Central memory CD8-positive, alpha-beta T cell (primary cell): ENCODE measurements at regions not wholly inside any gene's neighbourhood (a gene's known extent, or its start where the extent isn't known, plus 50 kb on each side); places are given as distances from the start of the nearest gene placed in this dataset.
"Not testable (repeated sequence)": the region's sequence is repeated elsewhere in the genome, so short reads cannot be mapped to it uniquely, and the experiment has no call there.

Experiments used
- ATAC-seq: fragments of 150-1000 bp; cut with Tn5 transposase; replicated peaks from 2 replicates; pipeline ENCODE4 v1.10.0; 2022; ENCODE audit warnings: mild to moderate bottlenecking, moderate FRiP score, moderate number of reproducible peaks; ENCODE audit not compliant: poor library complexity, severe bottlenecking; ENCODE audit errors: extremely low read depth
- DNase-seq, 2 donors: peaks; one replicate each; pipeline ENCODE4 v3.0.0; 2021; ENCODE audit warnings: low spot score in 2 of 2
- H3K27ac Mint-ChIP-seq: one replicate; pipeline ENCODE4 v1.8.0; 2022; ENCODE audit warnings: low read depth, mild to moderate bottlenecking, moderate library complexity, mixed read lengths
- H3K27me3 Mint-ChIP-seq: one replicate; pipeline ENCODE4 v1.8.0; 2022; ENCODE audit warnings: mixed read lengths
- H3K36me3 Mint-ChIP-seq: one replicate; pipeline ENCODE4 v1.8.0; 2022; ENCODE audit warnings: mild to moderate bottlenecking, moderate library complexity, mixed read lengths; ENCODE audit not compliant: insufficient read depth
- H3K4me1 Mint-ChIP-seq: one replicate; pipeline ENCODE4 v1.8.0; 2022; ENCODE audit warnings: mixed read lengths
- H3K4me3 Mint-ChIP-seq: one replicate; pipeline ENCODE4 v1.8.0; 2022; ENCODE audit warnings: mild to moderate bottlenecking, moderate library complexity, mixed read lengths
- H3K9me3 Mint-ChIP-seq: one replicate; pipeline ENCODE4 v1.8.0; 2022; ENCODE audit warnings: mixed read lengths

GRCh38 chr5:23740029-23740428 lies 232.6 kb downstream of the PRDM9 start:
- ATAC-seq: no peak
- H3K27me3 Mint-ChIP-seq: no peaks in the 10 kb centered on the region
- no peak overlapping the region for H3K27ac Mint-ChIP-seq
- no peak for DNase-seq
- H3K4me1 Mint-ChIP-seq: no peaks in the 10 kb centered on the region
- no peak overlapping the region for H3K4me3 Mint-ChIP-seq
- H3K36me3 Mint-ChIP-seq: no peaks in the 10 kb centered on the region
- peaks cover 5% of the 10 kb centered on the region for H3K9me3 Mint-ChIP-seq

DNA sequence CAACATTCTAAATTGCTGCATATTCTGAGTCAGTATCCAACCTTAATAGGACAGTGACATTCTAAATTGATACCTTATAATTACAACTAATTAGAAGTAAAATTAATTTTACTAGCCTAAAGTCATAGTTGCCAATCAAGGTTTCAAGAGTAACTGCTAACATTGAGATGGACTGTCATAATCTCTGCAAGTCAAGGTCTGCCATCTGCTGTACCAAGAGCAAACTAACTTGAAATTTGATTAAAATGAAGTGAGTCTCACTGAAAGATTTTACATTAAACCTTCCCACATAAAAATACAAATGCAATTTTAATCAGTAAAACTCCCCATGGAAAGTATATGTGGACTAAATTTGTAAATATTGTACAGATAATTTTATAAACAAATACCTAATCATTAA lies 235.3 kb downstream of the PRDM9 start:
- H3K4me1 Mint-ChIP-seq: no peaks in the 10 kb centered on the region
- H3K4me3 Mint-ChIP-seq: no peak overlapping the region
- H3K27me3 Mint-ChIP-seq: no peaks in the 10 kb centered on the region
- no peak overlapping the region for H3K27ac Mint-ChIP-seq
- H3K9me3 Mint-ChIP-seq: no peaks in the 10 kb centered on the region
- ATAC-seq (no peak), DNase-seq (no peak)
- H3K36me3 Mint-ChIP-seq: no peaks in the 10 kb centered on the region

GRCh38 chr5:23755906-23756305 lies 248.5 kb downstream of the PRDM9 start:
- ATAC-seq (no peak), DNase-seq (no peak)
- no peaks in the 10 kb centered on the region for H3K36me3 Mint-ChIP-seq
- no peaks in the 10 kb centered on the region for H3K4me1 Mint-ChIP-seq
- no peaks in the 10 kb centered on the region for H3K9me3 Mint-ChIP-seq
- no peaks in the 10 kb centered on the region for H3K27me3 Mint-ChIP-seq
- H3K4me3 Mint-ChIP-seq: no peak overlapping the region
- no peak overlapping the region for H3K27ac Mint-ChIP-seq

DNA sequence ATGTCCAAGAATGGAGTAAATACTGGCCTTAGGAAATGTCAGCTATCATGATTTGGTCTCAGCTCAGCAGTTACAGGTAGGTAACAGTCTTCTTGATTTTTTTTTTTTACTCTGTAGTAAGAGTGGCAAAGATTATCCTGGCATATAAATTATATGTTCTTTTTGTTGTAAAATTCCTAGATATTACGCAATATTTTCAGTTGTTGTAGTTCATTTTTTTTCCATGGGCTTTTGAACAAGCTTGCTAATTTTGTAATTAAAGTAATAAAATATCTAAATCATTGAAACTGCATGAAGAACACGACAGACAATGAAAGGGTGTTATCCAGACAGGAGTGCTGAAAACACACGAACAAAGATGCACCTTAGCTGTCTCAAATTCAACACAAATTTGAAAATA lies 249.4 kb downstream of the PRDM9 start:
- DNase-seq (no peak), ATAC-seq (no peak)
- H3K4me1 Mint-ChIP-seq: no peaks in the 10 kb centered on the region
- no peaks in the 10 kb centered on the region for H3K27me3 Mint-ChIP-seq
- no peak overlapping the region for H3K4me3 Mint-ChIP-seq
- no peaks in the 10 kb centered on the region for H3K9me3 Mint-ChIP-seq
- no peaks in the 10 kb centered on the region for H3K36me3 Mint-ChIP-seq
- H3K27ac Mint-ChIP-seq: no peak overlapping the region

GRCh38 chr5:23763170-23763569 lies 255.8 kb downstream of the PRDM9 start:
- Mint-ChIP-seq H3K27me3 (no peaks in the 10 kb centered on the region), H3K9me3 (no peaks in the 10 kb centered on the region), H3K4me1 (no peaks in the 10 kb centered on the region), H3K36me3 (no peaks in the 10 kb centered on the region), H3K27ac (no peak overlapping the region), H3K4me3 (no peak overlapping the region)
- no peak for ATAC-seq
- DNase-seq: no peak

GRCh38 chr5:23776684-23777083 lies 269.3 kb downstream of the PRDM9 start:
- ATAC-seq (no peak), DNase-seq (no peak)
- Mint-ChIP-seq H3K27ac (no peak overlapping the region), H3K4me3 (no peak overlapping the region), H3K4me1 (no peaks in the 10 kb centered on the region), H3K9me3 (peaks cover 27% of the 10 kb centered on the region), H3K27me3 (no peaks in the 10 kb centered on the region), H3K36me3 (no peaks in the 10 kb centered on the region)

GRCh38 chr5:23800307-23800706 lies 292.9 kb downstream of the PRDM9 start:
- not testable (repeated sequence) for H3K27me3 Mint-ChIP-seq, DNase-seq, H3K27ac Mint-ChIP-seq, ATAC-seq, H3K36me3 Mint-ChIP-seq, H3K4me1 Mint-ChIP-seq, H3K4me3 Mint-ChIP-seq
- H3K9me3 Mint-ChIP-seq: peaks cover 22% of the 10 kb centered on the region

DNA sequence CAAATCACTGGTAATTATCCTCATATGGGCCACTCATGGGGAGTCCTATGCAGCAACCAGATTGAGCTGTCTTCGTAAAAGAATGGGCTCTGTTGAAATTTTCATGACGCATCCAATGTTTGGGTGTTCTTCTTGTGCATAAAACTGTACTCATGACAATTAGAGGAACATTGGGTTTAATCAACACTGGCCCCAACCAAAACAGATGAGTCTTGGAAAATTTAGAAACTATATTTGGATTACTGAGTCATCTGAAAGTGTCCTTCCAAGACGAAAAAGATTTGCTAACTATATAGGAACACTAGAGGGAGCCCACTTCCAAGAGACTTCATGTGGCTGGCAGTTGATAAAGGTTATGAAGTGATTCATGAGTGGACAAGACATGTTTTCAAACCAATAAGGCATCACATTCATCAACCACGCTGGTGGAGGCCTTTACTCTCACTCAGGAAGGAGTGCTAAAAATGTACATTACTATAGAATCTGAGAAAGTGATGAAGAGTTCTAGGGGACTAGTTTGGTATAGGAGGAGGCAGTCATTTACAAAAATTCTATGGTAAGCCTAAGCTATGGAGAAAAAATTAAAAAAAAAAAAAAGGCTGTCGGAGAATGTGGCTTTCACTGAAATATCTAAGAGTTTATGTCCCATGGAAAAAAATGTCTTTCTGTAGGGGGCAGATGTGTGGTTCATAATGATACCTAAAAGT lies 313.5 kb downstream of the PRDM9 start:
- Mint-ChIP-seq H3K9me3 (peaks cover 14% of the 10 kb centered on the region), H3K4me1 (no peaks in the 10 kb centered on the region), H3K4me3 (no peak overlapping the region), H3K27me3 (no peaks in the 10 kb centered on the region), H3K36me3 (no peaks in the 10 kb centered on the region), H3K27ac (no peak overlapping the region)
- ATAC-seq (no peak), DNase-seq (no peak)

GRCh38 chr5:23823521-23823920 lies 316.1 kb downstream of the PRDM9 start:
- DNase-seq: no peak
- Mint-ChIP-seq H3K27me3 (no peaks in the 10 kb centered on the region), H3K27ac (no peak overlapping the region), H3K36me3 (no peaks in the 10 kb centered on the region), H3K4me3 (no peak overlapping the region), H3K4me1 (no peaks in the 10 kb centered on the region), H3K9me3 (peaks cover 19% of the 10 kb centered on the region)
- no peak for ATAC-seq

DNA sequence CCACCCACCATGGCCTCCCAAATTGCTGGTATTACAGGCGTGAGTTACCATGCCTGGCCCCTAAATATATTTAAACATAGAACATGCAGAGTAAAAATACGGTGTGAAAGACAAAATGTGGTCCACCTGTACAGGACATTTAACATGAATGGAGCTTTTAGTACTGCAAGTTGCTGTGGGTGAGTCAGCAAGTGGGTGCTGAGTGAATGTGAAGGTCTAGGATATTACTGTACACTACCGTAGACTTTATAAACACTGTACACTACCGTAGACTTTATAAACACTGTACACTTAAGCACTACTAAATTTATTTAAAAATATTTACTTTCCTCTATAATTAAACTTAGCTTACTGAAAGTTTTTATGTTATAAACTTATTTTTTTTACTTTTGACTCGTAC lies 317.8 kb downstream of the PRDM9 start:
- Mint-ChIP-seq H3K9me3 (peaks cover 25% of the 10 kb centered on the region), H3K4me1 (no peaks in the 10 kb centered on the region), H3K27ac (no peak overlapping the region), H3K36me3 (no peaks in the 10 kb centered on the region), H3K27me3 (no peaks in the 10 kb centered on the region), H3K4me3 (no peak overlapping the region)
- ATAC-seq (no peak), DNase-seq (no peak)

GRCh38 chr5:23840083-23840482 lies 332.7 kb downstream of the PRDM9 start:
- Mint-ChIP-seq H3K27ac (no peak overlapping the region), H3K9me3 (peaks cover 18% of the 10 kb centered on the region), H3K36me3 (no peaks in the 10 kb centered on the region), H3K4me3 (no peak overlapping the region), H3K4me1 (no peaks in the 10 kb centered on the region), H3K27me3 (no peaks in the 10 kb centered on the region)
- DNase-seq (no peak), ATAC-seq (no peak)

DNA sequence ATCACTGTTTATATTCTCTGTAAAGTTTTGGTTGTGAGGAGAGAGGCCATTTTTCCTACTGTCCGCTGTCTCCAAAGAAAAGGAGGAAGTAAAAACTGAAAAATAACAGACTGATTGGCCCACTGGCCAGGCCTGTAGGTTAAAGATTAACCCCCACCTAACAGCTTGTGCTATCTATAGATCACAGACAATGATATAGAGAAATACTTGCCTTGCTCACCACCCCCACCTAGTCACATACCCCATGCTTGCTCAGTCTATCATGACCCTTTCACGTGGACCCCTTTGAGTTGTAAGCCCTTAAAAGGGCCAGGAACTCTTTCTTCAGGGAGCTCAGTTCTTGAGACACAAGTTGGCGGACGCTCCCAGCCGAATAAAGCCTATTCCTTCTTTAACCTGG lies 357.4 kb downstream of the PRDM9 start:
- H3K4me1 Mint-ChIP-seq: no peaks in the 10 kb centered on the region
- H3K9me3 Mint-ChIP-seq: peaks cover 11% of the 10 kb centered on the region
- H3K4me3 Mint-ChIP-seq: no peak overlapping the region
- no peaks in the 10 kb centered on the region for H3K36me3 Mint-ChIP-seq
- no peak for DNase-seq
- ATAC-seq: no peak
- H3K27ac Mint-ChIP-seq: no peak overlapping the region
- H3K27me3 Mint-ChIP-seq: no peaks in the 10 kb centered on the region

GRCh38 chr5:23877847-23878246 lies 370.4 kb downstream of the PRDM9 start:
- Mint-ChIP-seq H3K4me1 (no peaks in the 10 kb centered on the region), H3K36me3 (no peaks in the 10 kb centered on the region), H3K9me3 (peaks cover 6% of the 10 kb centered on the region), H3K4me3 (no peak overlapping the region), H3K27ac (no peak overlapping the region), H3K27me3 (no peaks in the 10 kb centered on the region)
- ATAC-seq: no peak
- no peak for DNase-seq
